GDM1 (cell line): ENCODE measurements at regions not wholly inside any gene's neighbourhood (a gene's known extent, or its start where the extent isn't known, plus 50 kb on each side); places are given as distances from the start of the nearest gene placed in this dataset.
"Not testable (repeated sequence)": the region's sequence is repeated elsewhere in the genome, so short reads cannot be mapped to it uniquely, and the experiment has no call there.

Source experiments
- DNase-seq: peaks from one replicate; lab custom pipeline; 2025; lab: John Stamatoyannopoulos, UW

- no peak for DNase-seq
These were observed 113.4 kb downstream of the RTP5 start for GRCh38 chr2:241982706-241983570.

DNA sequence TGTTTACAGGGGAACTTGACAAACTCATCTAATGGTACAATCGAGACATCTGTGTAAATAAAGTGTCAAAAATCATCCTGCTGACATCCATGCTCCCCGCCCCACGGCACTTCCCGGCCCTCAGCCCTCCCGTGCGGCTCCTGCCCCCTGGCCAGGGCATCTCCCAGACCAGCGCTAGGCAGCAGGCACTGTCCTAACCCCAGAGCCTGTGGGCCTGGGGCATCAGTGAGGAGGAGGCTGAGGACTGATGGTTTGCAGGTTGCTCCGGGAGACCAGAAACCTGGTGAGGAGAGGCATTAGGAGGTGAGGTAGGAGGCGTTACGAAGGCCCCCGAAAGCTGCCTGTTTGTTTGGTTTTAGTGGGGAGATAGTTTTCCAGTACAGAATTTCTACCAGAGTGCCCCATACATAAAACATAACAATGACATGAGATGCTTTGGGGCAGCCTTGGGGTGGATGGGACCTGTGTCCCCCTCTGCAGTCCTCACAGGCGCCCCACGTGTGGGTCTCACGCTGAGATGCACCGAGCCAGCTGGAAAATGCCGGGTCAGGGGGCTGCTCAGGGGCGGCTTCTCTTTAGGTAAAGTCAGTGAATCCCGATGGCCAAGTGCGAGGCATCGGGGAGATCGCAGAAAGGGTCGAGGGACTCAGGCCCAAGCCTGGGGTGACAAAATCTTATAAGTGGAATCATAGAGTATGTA lies 114.2 kb downstream of the RTP5 start:
- no peak for DNase-seq

DNA sequence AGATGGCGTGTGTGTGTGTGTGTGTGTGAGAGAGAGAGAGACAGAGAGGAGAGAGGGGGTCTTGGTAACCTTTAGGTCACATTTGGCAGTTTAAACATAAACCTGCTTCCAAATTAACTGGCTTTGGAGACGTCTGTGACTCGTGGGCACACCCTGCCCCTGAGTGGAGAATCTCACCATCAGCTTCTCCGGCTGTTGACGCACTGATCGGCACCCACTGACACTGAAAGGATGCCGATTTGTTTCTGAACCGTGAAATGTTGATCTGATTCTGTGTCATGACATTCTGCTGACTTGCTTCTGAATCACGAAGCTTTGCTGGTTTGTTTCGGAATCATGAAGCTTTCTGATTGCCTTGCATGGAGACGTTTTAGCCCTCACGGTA lies 114.7 kb downstream of the RTP5 start:
- DNase-seq: no peak

- DNase-seq: no peak
These were observed 115.1 kb downstream of the RTP5 start for GRCh38 chr2:241984658-241985057.

GRCh38 chr2:241985161-241985985 lies 115.8 kb downstream of the RTP5 start:
- not testable (repeated sequence) for DNase-seq

- no peak for DNase-seq
These were observed 116.4 kb downstream of the RTP5 start for GRCh38 chr2:241985986-241986329.

GRCh38 chr2:241986836-241987641 lies 117.5 kb downstream of the RTP5 start:
- DNase-seq: no peak

DNA sequence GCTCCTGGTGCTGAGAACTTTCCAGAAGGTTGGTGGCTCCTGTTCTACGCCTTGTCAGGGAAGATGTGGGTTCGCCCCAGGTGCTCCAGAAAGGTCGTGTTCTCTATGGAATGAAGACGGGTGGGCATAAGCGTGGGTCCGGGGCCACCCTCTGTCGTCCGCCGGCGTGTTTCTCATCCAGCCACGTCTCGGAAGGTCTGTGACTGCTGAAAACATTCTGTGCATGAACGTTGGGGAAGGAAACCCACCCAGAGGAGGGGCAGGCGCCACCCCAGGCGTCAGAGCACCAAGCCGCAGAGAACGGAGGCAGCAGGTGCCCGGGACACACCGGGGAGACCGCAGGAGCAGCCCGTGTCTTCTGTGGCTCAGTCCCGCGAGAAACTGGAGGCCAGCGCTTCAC lies 118.2 kb downstream of the RTP5 start:
- DNase-seq: no peak

- DNase-seq: no peak
These were observed 118.6 kb downstream of the RTP5 start for GRCh38 chr2:241988146-241988545.

- DNase-seq: no peak
These were observed 119.5 kb downstream of the RTP5 start for GRCh38 chr2:241989074-241989473.

DNA sequence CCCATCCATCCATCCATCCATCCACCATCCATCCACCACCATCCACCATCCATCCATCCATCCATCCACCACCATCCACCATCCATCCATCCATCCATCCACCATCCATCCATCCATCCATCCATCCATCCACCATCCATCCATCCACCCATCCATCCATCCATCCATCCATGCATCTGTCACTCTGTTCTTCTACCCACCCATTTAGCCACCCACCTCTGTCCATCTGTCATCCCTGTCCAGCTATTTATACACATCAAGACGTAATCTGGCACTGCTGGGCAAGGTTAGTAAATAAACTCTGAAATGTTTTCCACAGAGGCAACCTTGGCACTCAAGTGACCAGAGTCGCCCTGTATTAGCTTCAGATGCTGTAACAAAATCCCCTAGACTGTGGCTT lies 120.9 kb downstream of the RTP5 start:
- DNase-seq: no peak

GRCh38 chr2:241991299-241991698 lies 121.8 kb downstream of the RTP5 start:
- DNase-seq: no peak

DNA sequence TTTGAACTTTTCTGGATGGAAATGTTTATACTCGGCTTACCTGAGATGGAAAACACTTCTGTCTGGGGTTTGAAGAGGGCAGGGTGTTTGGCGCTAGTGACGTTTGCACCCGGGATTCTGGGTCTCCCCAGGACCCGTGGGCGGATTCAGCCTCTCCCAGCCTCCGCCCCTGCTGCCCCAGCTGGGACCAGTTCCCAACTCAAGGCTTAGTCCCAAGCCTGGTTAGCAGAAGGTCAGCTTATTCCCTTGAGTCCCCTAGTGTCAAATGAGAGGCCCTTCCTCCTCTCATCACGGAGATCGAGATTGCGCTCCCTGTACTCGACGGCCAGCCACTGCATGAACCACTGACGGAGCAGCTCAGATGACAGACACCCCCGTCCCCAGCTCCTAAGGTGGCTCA lies 123.2 kb downstream of the RTP5 start:
- DNase-seq: no peak

GRCh38 chr2:241993386-241994005 lies 124.0 kb downstream of the RTP5 start:
- no peak for DNase-seq

- no peak for DNase-seq
These were observed 124.6 kb downstream of the RTP5 start for GRCh38 chr2:241994086-241994485.

- DNase-seq: no peak
These were observed 125.2 kb downstream of the RTP5 start for GRCh38 chr2:241994556-241995213.

GRCh38 chr2:241996100-241996499 lies 126.6 kb downstream of the RTP5 start:
- DNase-seq: no peak

GRCh38 chr2:241997017-241997416 lies 127.5 kb downstream of the RTP5 start:
- no peak for DNase-seq

DNA sequence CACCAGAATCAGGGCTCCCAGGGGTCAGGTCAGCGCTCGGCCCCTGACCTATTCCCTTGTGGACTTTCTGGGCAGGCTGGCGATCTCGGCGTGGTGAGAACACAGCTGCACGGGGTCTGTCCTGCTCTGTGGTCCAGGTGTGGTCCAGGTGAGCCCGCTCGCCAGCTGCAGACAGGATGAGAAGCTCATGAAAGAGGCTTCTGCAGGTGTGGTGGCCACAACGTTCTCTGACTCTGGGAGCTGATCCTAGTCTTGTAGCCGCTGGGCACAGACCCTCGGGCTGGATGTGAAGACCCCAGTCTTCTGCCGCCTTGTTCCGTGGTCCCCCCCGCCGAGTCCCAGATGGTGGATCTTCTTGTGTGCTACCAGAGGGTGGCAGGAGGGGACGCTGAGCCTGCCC lies 129.7 kb downstream of the RTP5 start:
- no peak for DNase-seq

DNA sequence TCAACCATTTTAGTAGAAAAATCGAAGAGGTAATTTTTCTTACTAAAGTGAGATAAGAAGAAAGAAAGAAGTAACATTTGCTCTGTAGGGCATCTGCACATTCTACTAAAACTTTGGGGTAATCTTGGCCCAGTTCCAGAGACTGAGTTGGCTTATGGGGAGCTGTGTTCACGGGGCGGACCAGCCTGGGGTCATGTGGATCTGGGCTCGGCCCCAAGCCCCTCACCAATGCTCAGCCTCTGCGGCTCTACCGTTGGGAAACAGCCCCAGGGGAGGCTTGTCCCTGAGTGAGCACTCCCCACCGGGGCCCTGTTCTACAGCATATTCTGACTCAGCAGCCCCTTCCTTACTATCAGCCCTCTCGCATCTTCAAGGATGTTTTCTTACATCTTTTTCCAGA lies 132.3 kb downstream of the RTP5 start:
- no peak for DNase-seq

GRCh38 chr2:242002944-242003343 lies 133.4 kb downstream of the RTP5 start:
- no peak for DNase-seq
